MM.1S (cell line): ENCODE measurements at regions not wholly inside any gene's neighbourhood (a gene's known extent, or its start where the extent isn't known, plus 50 kb on each side); places are given as distances from the start of the nearest gene placed in this dataset.

Source experiments
- DNase-seq: peaks from one replicate; pipeline ENCODE4 v3.0.0-alpha.2; 2015
- H2AFZ ChIP-seq: fragments of 300-600 bp; sonication (generic); 2 replicates; pipeline ENCODE4 v1.6.0; 2016; ENCODE audit warnings: antibody characterized with exemption, low read length
- H3F3A ChIP-seq: fragments of 300-600 bp; sonication (generic); 2 replicates; pipeline ENCODE4 v1.6.1; 2016; ENCODE audit warnings: mild to moderate bottlenecking, antibody characterized with exemption, low read length, moderate library complexity, mixed read lengths; ENCODE audit not compliant: insufficient read depth
- H3K27ac ChIP-seq: fragments of 300-600 bp; sonication (generic); 2 replicates; pipeline ENCODE4 v1.5.1; 2016; ENCODE audit warnings: mild to moderate bottlenecking, low read length
- H3K27me3 ChIP-seq: fragments of 300-600 bp; sonication (generic); replicated peaks from 2 replicates; pipeline ENCODE4 v1.6.0; 2016; ENCODE audit warnings: low read length; ENCODE audit not compliant: insufficient read depth
- H3K36me3 ChIP-seq: fragments of 300-600 bp; sonication (generic); replicated peaks from 2 replicates; pipeline ENCODE4 v1.6.1; 2016; ENCODE audit warnings: mild to moderate bottlenecking, low read length, mixed read lengths; ENCODE audit not compliant: insufficient read depth
- H3K4me1 ChIP-seq: fragments of 300-600 bp; sonication (generic); 2 replicates; pipeline ENCODE4 v1.6.1; 2016; ENCODE audit warnings: low read length, mixed read lengths
- H3K4me2 ChIP-seq: fragments of 300-600 bp; sonication (generic); 2 replicates; pipeline ENCODE4 v1.6.0; 2016; ENCODE audit warnings: low read depth, low read length
- H3K4me3 ChIP-seq: fragments of 300-600 bp; sonication (generic); 2 replicates; pipeline ENCODE4 v1.5.1; 2016; ENCODE audit warnings: low read length, mixed read lengths
- H3K79me2 ChIP-seq: fragments of 300-600 bp; sonication (generic); 2 replicates; pipeline ENCODE4 v1.6.1; 2016; ENCODE audit warnings: mixed run types, low read length, mixed read lengths
- H3K9ac ChIP-seq: fragments of 300-600 bp; sonication (generic); 2 replicates; pipeline ENCODE4 v1.6.1; 2016; ENCODE audit warnings: low read length, mixed read lengths
- H3K9me2 ChIP-seq: fragments of 300-600 bp; sonication (generic); replicated peaks from 2 replicates; pipeline ENCODE4 v1.6.1; 2016; ENCODE audit warnings: mild to moderate bottlenecking, low read length, mixed read lengths; ENCODE audit not compliant: insufficient read depth
- H3K9me3 ChIP-seq: fragments of 300-600 bp; sonication (generic); replicated peaks from 2 replicates; pipeline ENCODE4 v1.6.1; 2016; ENCODE audit warnings: mild to moderate bottlenecking, low read length, mixed read lengths; ENCODE audit not compliant: insufficient read depth
- H4K20me1 ChIP-seq: fragments of 300-600 bp; sonication (generic); 2 replicates; pipeline ENCODE4 v1.6.1; 2016; ENCODE audit warnings: mild to moderate bottlenecking, low read length, moderate library complexity, mixed read lengths; ENCODE audit not compliant: insufficient read depth
- EZH2 ChIP-seq: fragments of 300-600 bp; sonication (generic); optimal IDR thresholded peaks from 2 replicates; pipeline ENCODE3; 2017; ENCODE audit warnings: low read depth, mild to moderate bottlenecking, antibody characterized with exemption, low read length, mixed read lengths
- EZH2phosphoT487 ChIP-seq: fragments of 300-600 bp; sonication (generic); IDR thresholded peaks from 2 replicates; pipeline ENCODE4 v1.6.1; 2018; ENCODE audit warnings: antibody characterized with exemption, low read length
- TF ChIP-seq, protein P1 (sequence below): fragments of 300-600 bp; sonication (generic); IDR thresholded peaks from 2 replicates; pipeline ENCODE4 v1.5.1; 2016; ENCODE audit warnings: antibody characterized with exemption, low read length, mixed read lengths

DNA sequence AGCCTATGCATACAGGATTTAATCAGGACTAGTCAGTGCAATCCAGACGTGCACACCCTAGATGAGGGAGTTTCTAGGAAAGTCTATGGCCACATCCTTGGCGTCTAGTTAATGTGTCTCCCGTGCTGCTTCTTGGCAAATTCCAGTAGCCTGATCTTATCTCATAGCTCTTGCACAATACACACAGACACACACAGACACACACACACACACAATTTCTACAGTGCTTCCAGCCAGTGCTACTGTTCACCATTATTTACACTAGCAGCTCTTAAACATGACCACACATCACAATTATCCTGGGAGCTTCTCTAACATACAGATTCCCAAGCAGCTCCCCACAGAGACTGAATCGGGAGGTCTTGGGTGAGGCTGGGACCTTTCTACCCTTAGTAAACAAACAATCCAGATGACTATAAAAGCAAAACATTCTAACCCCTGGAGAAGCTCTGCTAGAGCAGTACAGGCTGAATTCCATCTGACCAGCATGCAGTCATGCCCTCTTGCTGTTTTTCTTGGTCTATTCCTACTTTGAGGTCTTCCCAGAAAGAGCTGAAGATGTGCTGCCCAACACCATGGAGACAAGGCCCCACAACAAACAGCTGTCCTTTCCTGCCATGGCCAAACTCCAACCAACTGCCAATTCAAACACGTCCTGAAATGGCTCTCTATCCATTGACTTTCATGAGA is 236.6 kb downstream of the DEPDC1B start:
- no peak for DNase-seq
- H3F3A ChIP-seq = no peaks in the 10 kb centered on the region
- no peak overlapping the region for H2AFZ ChIP-seq
- no peak overlapping the region for H3K9ac ChIP-seq
- H3K36me3 ChIP-seq = no peaks in the 10 kb centered on the region
- TF ChIP-seq, protein P1, sequence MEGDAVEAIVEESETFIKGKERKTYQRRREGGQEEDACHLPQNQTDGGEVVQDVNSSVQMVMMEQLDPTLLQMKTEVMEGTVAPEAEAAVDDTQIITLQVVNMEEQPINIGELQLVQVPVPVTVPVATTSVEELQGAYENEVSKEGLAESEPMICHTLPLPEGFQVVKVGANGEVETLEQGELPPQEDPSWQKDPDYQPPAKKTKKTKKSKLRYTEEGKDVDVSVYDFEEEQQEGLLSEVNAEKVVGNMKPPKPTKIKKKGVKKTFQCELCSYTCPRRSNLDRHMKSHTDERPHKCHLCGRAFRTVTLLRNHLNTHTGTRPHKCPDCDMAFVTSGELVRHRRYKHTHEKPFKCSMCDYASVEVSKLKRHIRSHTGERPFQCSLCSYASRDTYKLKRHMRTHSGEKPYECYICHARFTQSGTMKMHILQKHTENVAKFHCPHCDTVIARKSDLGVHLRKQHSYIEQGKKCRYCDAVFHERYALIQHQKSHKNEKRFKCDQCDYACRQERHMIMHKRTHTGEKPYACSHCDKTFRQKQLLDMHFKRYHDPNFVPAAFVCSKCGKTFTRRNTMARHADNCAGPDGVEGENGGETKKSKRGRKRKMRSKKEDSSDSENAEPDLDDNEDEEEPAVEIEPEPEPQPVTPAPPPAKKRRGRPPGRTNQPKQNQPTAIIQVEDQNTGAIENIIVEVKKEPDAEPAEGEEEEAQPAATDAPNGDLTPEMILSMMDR = no peak
- no peak for TF ChIP-seq EZH2
- TF ChIP-seq EZH2phosphoT487 = no peak
- no peak overlapping the region for H3K27ac ChIP-seq
- H3K4me2 ChIP-seq = no peak overlapping the region
- no peak overlapping the region for H3K4me3 ChIP-seq
- no peaks in the 10 kb centered on the region for H3K9me2 ChIP-seq
- H3K79me2 ChIP-seq = no peaks in the 10 kb centered on the region
- no peaks in the 10 kb centered on the region for H4K20me1 ChIP-seq
- no peaks in the 10 kb centered on the region for H3K27me3 ChIP-seq
- H3K4me1 ChIP-seq = no peaks in the 10 kb centered on the region
- H3K9me3 ChIP-seq = no peaks in the 10 kb centered on the region

DNA sequence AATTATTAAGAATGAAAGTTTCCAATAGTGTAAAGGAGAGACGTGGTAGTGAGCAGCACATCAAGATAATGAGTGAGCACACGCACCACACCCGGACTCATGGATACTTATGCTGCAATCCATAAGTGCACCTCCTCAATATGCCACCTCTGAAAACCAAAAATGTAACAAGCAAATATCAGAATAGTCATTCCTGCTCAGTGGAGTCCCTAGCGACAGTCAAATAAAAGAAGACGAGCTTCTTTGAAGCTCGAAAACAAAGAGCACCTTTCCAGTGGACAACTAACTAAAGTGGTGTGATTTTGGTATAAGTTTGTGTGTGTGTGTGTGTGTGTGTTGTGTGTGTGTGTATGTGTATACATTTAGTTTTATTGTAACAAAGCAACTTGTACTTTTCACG is 241.3 kb downstream of the DEPDC1B start:
- no peaks in the 10 kb centered on the region for H3F3A ChIP-seq
- H3K27me3 ChIP-seq = no peaks in the 10 kb centered on the region
- no peaks in the 10 kb centered on the region for H4K20me1 ChIP-seq
- H2AFZ ChIP-seq = no peak overlapping the region
- DNase-seq = no peak
- no peaks in the 10 kb centered on the region for H3K9me3 ChIP-seq
- H3K4me2 ChIP-seq = no peak overlapping the region
- no peaks in the 10 kb centered on the region for H3K9me2 ChIP-seq
- no peak overlapping the region for H3K27ac ChIP-seq
- no peaks in the 10 kb centered on the region for H3K4me1 ChIP-seq
- TF ChIP-seq, protein P1 = no peak
- TF ChIP-seq EZH2 = no peak
- no peak for TF ChIP-seq EZH2phosphoT487
- no peaks in the 10 kb centered on the region for H3K36me3 ChIP-seq
- no peak overlapping the region for H3K9ac ChIP-seq
- no peaks in the 10 kb centered on the region for H3K79me2 ChIP-seq
- H3K4me3 ChIP-seq = no peak overlapping the region

DNA sequence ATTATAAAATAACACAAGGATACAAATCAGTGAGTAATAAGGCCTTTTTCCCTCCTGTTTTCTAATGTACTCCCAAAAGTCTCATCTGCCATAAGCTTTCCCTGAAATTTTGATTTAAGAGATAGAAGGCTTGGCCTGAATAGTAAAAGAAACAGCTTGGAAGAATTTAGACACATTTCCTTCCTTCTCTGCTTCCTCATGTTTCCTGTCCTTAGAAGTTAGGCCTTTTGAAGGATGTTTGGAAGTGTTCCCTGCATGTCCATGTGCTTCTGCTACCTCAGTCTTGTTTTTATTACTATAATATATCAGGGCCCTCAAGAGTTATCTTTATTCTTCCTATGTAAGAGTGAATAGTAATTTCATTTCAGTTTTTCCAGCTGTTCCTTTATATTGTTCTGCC is 242.7 kb downstream of the DEPDC1B start:
- Histone ChIP-seq H3K9ac (no peak overlapping the region), H3K9me2 (no peaks in the 10 kb centered on the region), H3K79me2 (no peaks in the 10 kb centered on the region), H3K4me2 (no peak overlapping the region), H3K4me3 (no peak overlapping the region), H3F3A (no peaks in the 10 kb centered on the region), H3K27me3 (no peaks in the 10 kb centered on the region), H3K27ac (no peak overlapping the region), H2AFZ (no peak overlapping the region), H3K4me1 (no peaks in the 10 kb centered on the region), H3K9me3 (no peaks in the 10 kb centered on the region), H3K36me3 (no peaks in the 10 kb centered on the region), H4K20me1 (no peaks in the 10 kb centered on the region)
- TF ChIP-seq EZH2 (no peak), EZH2phosphoT487 (no peak)
- TF ChIP-seq, protein P1 = no peak
- DNase-seq = no peak
